Endothelial cell of umbilical vein (primary cell): ENCODE measurements at regions not wholly inside any gene's neighbourhood (a gene's known extent, or its start where the extent isn't known, plus 50 kb on each side); places are given as distances from the start of the nearest gene placed in this dataset.

Experiments
- BruUV-seq: library from RNA; stranded (reverse); fragments of 400-500 nt; replicated peaks from 2 replicates; lab custom pipeline; 2021; lab: Mats Ljungman, UMichigan
- CTCF ChIA-PET: fragments of 300-600, 350-600 bp; sonication (Branson Sonifier 250); formaldehyde crosslinking; loops from one replicate; lab custom pipeline; 2021; ENCODE audit warnings: antibody characterized with exemption, inconsistent platforms; lab: Charles Lee
- POLR2A ChIA-PET: fragments of 300-600, 350-600 bp; sonication (Branson Sonifier 250); formaldehyde crosslinking; loops from one replicate; lab custom pipeline; 2021; ENCODE audit warnings: antibody characterized with exemption, inconsistent platforms; lab: Charles Lee
- DNase-seq: peaks from one replicate; pipeline ENCODE4 v3.0.0-alpha.2; 2011; ENCODE audit warnings: low read depth, low spot score
- FAIRE-seq: peaks from 2 replicates; lab custom pipeline; 2011; peaks lifted over from hg19 to GRCh38; lab: Jason Lieb, UNC
- H2AFZ ChIP-seq: 2 replicates; pipeline ENCODE4 v1.6.0; 2012; ENCODE audit warnings: low read depth, low read length, control low read depth, inconsistent platforms
- H3K27ac ChIP-seq: 2 replicates; pipeline ENCODE4 v1.5.1; 2011; ENCODE audit warnings: low read depth, mild to moderate bottlenecking, control low read depth, low read length, moderate library complexity; ENCODE audit not compliant: insufficient read depth
- H3K27me3 ChIP-seq, 2 experiments: 2 replicates each; pipeline versions ENCODE4 v1.6.0 to v1.6.1; 2011; ENCODE audit warnings: low read length in 2 of 2, mixed read lengths in 1 of 2; ENCODE audit not compliant: control insufficient read depth in 2 of 2, insufficient read depth in 2 of 2
- H3K36me3 ChIP-seq, 2 experiments: 2 replicates in 1 of 2; 3 replicates in 1 of 2; pipeline ENCODE4 v1.5.1; 2011; ENCODE audit warnings: low read length in 2 of 2, mild to moderate bottlenecking in 1 of 2, moderate library complexity in 1 of 2; ENCODE audit not compliant: control insufficient read depth in 2 of 2, insufficient read depth in 2 of 2; ENCODE audit errors: extremely low read depth in 1 of 2
- H3K4me1 ChIP-seq: 3 replicates; pipeline ENCODE4 v1.5.1; 2011; ENCODE audit warnings: mild to moderate bottlenecking, low read length; ENCODE audit not compliant: control insufficient read depth, insufficient read depth; ENCODE audit errors: extremely low read depth
- H3K4me2 ChIP-seq: 2 replicates; pipeline ENCODE4 v1.6.1; 2011; ENCODE audit warnings: low read length, control low read depth, mixed read lengths; ENCODE audit not compliant: insufficient read depth
- H3K4me3 ChIP-seq, 3 experiments: fragments of 200-600 bp in 1 of 3; sonication (generic), shearing (Covaris generic) in 1 of 3; replicated peaks in 1 of 3; 2 replicates each; pipeline ENCODE4 v1.5.1; 2011 to 2016; ENCODE audit warnings: control low read depth in 3 of 3, low read length in 3 of 3, mild to moderate bottlenecking in 2 of 3, inconsistent platforms in 1 of 3, low read depth in 1 of 3, moderate library complexity in 1 of 3; ENCODE audit not compliant: insufficient read depth in 1 of 3
- H3K79me2 ChIP-seq: 2 replicates; pipeline ENCODE4 v1.6.0; 2012; ENCODE audit warnings: low read length, inconsistent platforms; ENCODE audit not compliant: control insufficient read depth, insufficient read depth
- H3K9ac ChIP-seq: replicated peaks from 2 replicates; pipeline ENCODE3; 2011; ENCODE audit warnings: low read length, control low read depth; ENCODE audit not compliant: insufficient read depth; ENCODE audit errors: extremely low read depth
- H3K9me1 ChIP-seq: replicated peaks from 3 replicates; pipeline ENCODE4 v1.6.0; 2011; ENCODE audit warnings: mild to moderate bottlenecking, low read length; ENCODE audit not compliant: control insufficient read depth, insufficient read depth; ENCODE audit errors: extremely low read depth
- H3K9me3 ChIP-seq: replicated peaks from 2 replicates; pipeline ENCODE4 v1.5.1; 2012; ENCODE audit warnings: low read length, inconsistent platforms; ENCODE audit not compliant: control insufficient read depth, insufficient read depth
- H4K20me1 ChIP-seq: replicated peaks from 2 replicates; pipeline ENCODE3; 2011; ENCODE audit warnings: mild to moderate bottlenecking, low read length; ENCODE audit not compliant: control insufficient read depth, insufficient read depth; ENCODE audit errors: extremely low read depth
- EZH2 ChIP-seq: IDR thresholded peaks from 2 replicates; pipeline ENCODE4 v1.6.1; 2012; ENCODE audit warnings: borderline replicate concordance, low read depth, mild to moderate bottlenecking, moderate library complexity, low read length, inconsistent platforms; ENCODE audit not compliant: severe bottlenecking
- FOS ChIP-seq: IDR thresholded peaks from 2 replicates; pipeline ENCODE4 v1.6.1; 2011; ENCODE audit warnings: mild to moderate bottlenecking, low read length, moderate library complexity, borderline replicate concordance; ENCODE audit not compliant: insufficient read depth
- GATA2 ChIP-seq: IDR thresholded peaks from 2 replicates; pipeline ENCODE4 v1.7.0; 2011; ENCODE audit warnings: low read depth, mild to moderate bottlenecking, moderate library complexity, mixed read lengths, low read length; ENCODE audit not compliant: insufficient read length, insufficient read depth
- JUN ChIP-seq: IDR thresholded peaks from 2 replicates; pipeline ENCODE4 v1.6.1; 2011; ENCODE audit warnings: borderline replicate concordance, low read depth; ENCODE audit not compliant: insufficient read length, insufficient read depth
- MAX ChIP-seq: IDR thresholded peaks from 2 replicates; pipeline ENCODE4 v1.6.1; 2011; ENCODE audit not compliant: insufficient read depth, insufficient read length
- MYC ChIP-seq: IDR thresholded peaks from one replicate; pipeline ENCODE4 v1.6.1; 2011; ENCODE audit warnings: mild to moderate bottlenecking, low read depth, low read length
- POLR2A ChIP-seq: IDR thresholded peaks from 2 replicates; pipeline ENCODE4 v1.6.1; 2012; ENCODE audit warnings: low read depth, mild to moderate bottlenecking, control low read depth, low read length
- POLR2AphosphoS5 ChIP-seq: IDR thresholded peaks from 2 replicates; pipeline ENCODE4 v1.6.1; 2012; ENCODE audit warnings: low read depth, mild to moderate bottlenecking, control low read depth, low read length, moderate library complexity; ENCODE audit not compliant: insufficient read depth
- dilution Hi-C: fragments of 300-500 bp; cut with MboI; formaldehyde crosslinking; loops from one replicate; pipeline ENCODE4 v1.15.0; 2019; ENCODE audit warnings: low sequenced_read_pairs; ENCODE audit not compliant: extremely low pct_ligation_motif_present
- intact Hi-C: fragments of 100-400 bp; cut with micrococcal nuclease; formaldehyde crosslinking; loops from one replicate; pipeline ENCODE4 v1.10.0; 2022
- TF ChIP-seq, protein P1 (sequence below), 2 donors: IDR thresholded peaks; 1 replicate in 1 of 2; 2 replicates in 1 of 2; pipeline ENCODE4 v1.5.1; 2011; ENCODE audit warnings: low read length in 2 of 2, mild to moderate bottlenecking in 2 of 2, moderate library complexity in 2 of 2, control low read depth in 1 of 2, inconsistent platforms in 1 of 2, low read depth in 1 of 2; ENCODE audit not compliant: insufficient read depth in 1 of 2; ENCODE audit errors: extremely low read depth in 1 of 2

DNA sequence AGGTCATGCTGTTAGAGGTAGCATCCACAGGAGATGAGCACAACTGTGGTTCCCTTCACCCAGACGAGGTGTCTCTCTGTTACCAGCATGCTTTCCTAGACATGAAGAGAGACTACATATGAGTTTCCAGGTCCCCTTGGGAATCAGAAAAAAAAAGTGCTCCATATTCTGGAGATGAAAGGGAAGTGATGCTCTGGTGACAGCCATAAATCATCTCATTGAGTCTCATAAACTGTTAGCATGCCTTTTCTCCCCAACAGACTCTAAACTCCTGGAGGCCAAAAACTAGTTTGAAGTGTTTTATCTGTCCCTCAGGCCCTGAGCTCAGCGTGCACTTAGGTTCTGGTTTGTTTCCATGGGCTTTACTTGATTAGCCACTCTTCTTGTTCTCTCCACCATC is 124.6 kb upstream of the CREB1 start:
- Histone ChIP-seq H3K4me3 (no peak overlapping the region), H4K20me1 (no peaks in the 10 kb centered on the region), H2AFZ (no peak overlapping the region), H3K27ac (no peak overlapping the region), H3K36me3 (no peaks in the 10 kb centered on the region), H3K4me1 (no peaks in the 10 kb centered on the region), H3K79me2 (no peaks in the 10 kb centered on the region), H3K9me1 (no peaks in the 10 kb centered on the region), H3K27me3 (no peaks in the 10 kb centered on the region), H3K9me3 (no peaks in the 10 kb centered on the region), H3K9ac (no peak overlapping the region), H3K4me2 (no peak overlapping the region)
- TF ChIP-seq, protein P1, sequence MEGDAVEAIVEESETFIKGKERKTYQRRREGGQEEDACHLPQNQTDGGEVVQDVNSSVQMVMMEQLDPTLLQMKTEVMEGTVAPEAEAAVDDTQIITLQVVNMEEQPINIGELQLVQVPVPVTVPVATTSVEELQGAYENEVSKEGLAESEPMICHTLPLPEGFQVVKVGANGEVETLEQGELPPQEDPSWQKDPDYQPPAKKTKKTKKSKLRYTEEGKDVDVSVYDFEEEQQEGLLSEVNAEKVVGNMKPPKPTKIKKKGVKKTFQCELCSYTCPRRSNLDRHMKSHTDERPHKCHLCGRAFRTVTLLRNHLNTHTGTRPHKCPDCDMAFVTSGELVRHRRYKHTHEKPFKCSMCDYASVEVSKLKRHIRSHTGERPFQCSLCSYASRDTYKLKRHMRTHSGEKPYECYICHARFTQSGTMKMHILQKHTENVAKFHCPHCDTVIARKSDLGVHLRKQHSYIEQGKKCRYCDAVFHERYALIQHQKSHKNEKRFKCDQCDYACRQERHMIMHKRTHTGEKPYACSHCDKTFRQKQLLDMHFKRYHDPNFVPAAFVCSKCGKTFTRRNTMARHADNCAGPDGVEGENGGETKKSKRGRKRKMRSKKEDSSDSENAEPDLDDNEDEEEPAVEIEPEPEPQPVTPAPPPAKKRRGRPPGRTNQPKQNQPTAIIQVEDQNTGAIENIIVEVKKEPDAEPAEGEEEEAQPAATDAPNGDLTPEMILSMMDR (IDR thresholded peaks at IDR 0.05; ENCODE audit: extremely low read depth in 1 of 2, insufficient read depth in 1 of 2, low read depth in 1 of 2, low read length in 2 of 2), result no peak
- TF ChIP-seq GATA2 (no peak), MAX (no peak), EZH2 (no peak), POLR2A (no peak), JUN (no peak), POLR2AphosphoS5 (no peak), MYC (no peak), FOS (no peak)
- no peak for DNase-seq
- ChIA-PET POLR2A (no interaction called here), CTCF (no interaction called here)
- intact Hi-C loops, result no loop called here
- dilution Hi-C loops, result no loop called here
- no TSS peak for BruUV-seq
- no peak for FAIRE-seq
